ENCODE measurements at regions not wholly inside any gene's neighbourhood (a gene's known extent, or its start where the extent isn't known, plus 50 kb on each side); places are given as distances from the start of the nearest gene placed in this dataset.

GRCh38 chr4:187786190-187786589, 209.4 kb upstream of the ZFP42 start:
- TF ChIP-seq, protein P1, sequence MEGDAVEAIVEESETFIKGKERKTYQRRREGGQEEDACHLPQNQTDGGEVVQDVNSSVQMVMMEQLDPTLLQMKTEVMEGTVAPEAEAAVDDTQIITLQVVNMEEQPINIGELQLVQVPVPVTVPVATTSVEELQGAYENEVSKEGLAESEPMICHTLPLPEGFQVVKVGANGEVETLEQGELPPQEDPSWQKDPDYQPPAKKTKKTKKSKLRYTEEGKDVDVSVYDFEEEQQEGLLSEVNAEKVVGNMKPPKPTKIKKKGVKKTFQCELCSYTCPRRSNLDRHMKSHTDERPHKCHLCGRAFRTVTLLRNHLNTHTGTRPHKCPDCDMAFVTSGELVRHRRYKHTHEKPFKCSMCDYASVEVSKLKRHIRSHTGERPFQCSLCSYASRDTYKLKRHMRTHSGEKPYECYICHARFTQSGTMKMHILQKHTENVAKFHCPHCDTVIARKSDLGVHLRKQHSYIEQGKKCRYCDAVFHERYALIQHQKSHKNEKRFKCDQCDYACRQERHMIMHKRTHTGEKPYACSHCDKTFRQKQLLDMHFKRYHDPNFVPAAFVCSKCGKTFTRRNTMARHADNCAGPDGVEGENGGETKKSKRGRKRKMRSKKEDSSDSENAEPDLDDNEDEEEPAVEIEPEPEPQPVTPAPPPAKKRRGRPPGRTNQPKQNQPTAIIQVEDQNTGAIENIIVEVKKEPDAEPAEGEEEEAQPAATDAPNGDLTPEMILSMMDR (IDR thresholded peaks at IDR 0.05; ENCODE audit: poor library complexity) = no peak
- no peak for TF ChIP-seq EZH2 (IDR thresholded peaks at IDR 0.05; ENCODE audit: borderline replicate concordance)
- TF ChIP-seq EZH2phosphoT487 (IDR thresholded peaks at IDR 0.05; ENCODE audit: low read depth, severe bottlenecking, unreplicated experiment) = no peak

Data from hepatocyte (in vitro differentiated cells).